BE2C (cell line): ENCODE measurements at regions not wholly inside any gene's neighbourhood (a gene's known extent, or its start where the extent isn't known, plus 50 kb on each side); places are given as distances from the start of the nearest gene placed in this dataset.

Experiments used
- DNase-seq: peaks from one replicate; pipeline ENCODE4 v3.0.0-alpha.2; 2020
- H3K27me3 ChIP-seq: fragments of 250-450 bp; sonication (Bioruptor Pico); 2 replicates; pipeline ENCODE4 v1.5.1; 2020; ENCODE audit warnings: mild to moderate bottlenecking
- H3K36me3 ChIP-seq: fragments of 250-450 bp; sonication (Bioruptor Pico); 2 replicates; pipeline ENCODE4 v1.5.1; 2020; ENCODE audit warnings: mild to moderate bottlenecking
- H3K4me1 ChIP-seq: fragments of 250-450 bp; sonication (Bioruptor Pico); 2 replicates; pipeline ENCODE4 v1.5.1; 2020
- H3K4me3 ChIP-seq: 2 replicates; pipeline ENCODE4 v1.5.1; 2011; ENCODE audit warnings: low read depth, low read length
- H3K9me3 ChIP-seq: fragments of 250-450 bp; sonication (Bioruptor Pico); 2 replicates; pipeline ENCODE4 v1.5.1; 2020
- TF ChIP-seq, protein P1 (sequence below): IDR thresholded peaks from 2 replicates; pipeline ENCODE4 v1.5.1; 2012; ENCODE audit warnings: mild to moderate bottlenecking, low read depth, low read length

DNA sequence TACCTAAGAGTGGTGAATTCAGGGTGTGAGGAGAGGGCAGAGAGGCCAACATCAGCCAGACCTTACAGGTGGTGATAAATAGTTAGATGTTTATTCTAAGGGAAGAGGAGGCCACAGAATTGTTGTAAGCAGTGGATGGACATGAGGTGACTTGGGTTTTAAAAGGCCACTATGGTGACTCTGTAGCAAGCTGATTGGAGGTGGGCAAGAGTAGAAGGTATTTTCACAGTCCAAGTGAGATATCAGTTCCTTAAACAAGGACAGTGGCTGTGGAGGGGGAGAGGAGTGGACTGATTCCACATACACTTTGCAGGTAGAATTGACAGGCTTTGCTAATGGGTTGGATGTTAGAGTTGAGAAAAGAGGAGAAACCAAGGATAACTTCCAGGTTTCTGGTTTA, 60.8 kb upstream of the CLDN14 start:
- Histone ChIP-seq H3K4me1 (no peaks in the 10 kb centered on the region), H3K36me3 (no peaks in the 10 kb centered on the region), H3K27me3 (peaks cover 20% of the 10 kb centered on the region), H3K4me3 (no peak overlapping the region), H3K9me3 (no peaks in the 10 kb centered on the region)
- TF ChIP-seq, protein P1, sequence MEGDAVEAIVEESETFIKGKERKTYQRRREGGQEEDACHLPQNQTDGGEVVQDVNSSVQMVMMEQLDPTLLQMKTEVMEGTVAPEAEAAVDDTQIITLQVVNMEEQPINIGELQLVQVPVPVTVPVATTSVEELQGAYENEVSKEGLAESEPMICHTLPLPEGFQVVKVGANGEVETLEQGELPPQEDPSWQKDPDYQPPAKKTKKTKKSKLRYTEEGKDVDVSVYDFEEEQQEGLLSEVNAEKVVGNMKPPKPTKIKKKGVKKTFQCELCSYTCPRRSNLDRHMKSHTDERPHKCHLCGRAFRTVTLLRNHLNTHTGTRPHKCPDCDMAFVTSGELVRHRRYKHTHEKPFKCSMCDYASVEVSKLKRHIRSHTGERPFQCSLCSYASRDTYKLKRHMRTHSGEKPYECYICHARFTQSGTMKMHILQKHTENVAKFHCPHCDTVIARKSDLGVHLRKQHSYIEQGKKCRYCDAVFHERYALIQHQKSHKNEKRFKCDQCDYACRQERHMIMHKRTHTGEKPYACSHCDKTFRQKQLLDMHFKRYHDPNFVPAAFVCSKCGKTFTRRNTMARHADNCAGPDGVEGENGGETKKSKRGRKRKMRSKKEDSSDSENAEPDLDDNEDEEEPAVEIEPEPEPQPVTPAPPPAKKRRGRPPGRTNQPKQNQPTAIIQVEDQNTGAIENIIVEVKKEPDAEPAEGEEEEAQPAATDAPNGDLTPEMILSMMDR = no peak
- DNase-seq = no peak

DNA sequence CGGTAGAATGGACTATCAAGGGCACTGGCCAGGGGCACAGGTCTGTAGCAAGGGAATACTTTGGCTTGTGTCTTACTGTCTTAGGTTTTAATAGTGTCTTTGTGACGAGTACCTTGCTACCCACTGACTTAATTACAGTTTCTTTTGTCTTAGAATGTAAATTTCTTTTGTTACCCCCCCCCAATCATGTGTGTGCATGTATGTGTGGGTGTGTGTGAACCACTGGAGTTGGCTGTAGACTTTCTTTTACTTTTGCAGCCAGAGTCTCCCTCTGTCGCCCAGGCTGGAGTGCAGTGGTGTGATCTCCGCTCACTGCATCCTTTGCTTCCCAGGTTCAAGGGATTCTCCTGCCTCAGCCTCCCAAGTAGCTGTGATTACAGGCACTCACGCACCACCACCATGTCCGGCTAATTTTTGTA, 61.8 kb upstream of the CLDN14 start:
- no peak for DNase-seq
- Histone ChIP-seq H3K27me3 (peaks cover 20% of the 10 kb centered on the region), H3K36me3 (no peaks in the 10 kb centered on the region), H3K9me3 (no peaks in the 10 kb centered on the region), H3K4me1 (no peaks in the 10 kb centered on the region), H3K4me3 (no peak overlapping the region)
- TF ChIP-seq, protein P1 = no peak

DNA sequence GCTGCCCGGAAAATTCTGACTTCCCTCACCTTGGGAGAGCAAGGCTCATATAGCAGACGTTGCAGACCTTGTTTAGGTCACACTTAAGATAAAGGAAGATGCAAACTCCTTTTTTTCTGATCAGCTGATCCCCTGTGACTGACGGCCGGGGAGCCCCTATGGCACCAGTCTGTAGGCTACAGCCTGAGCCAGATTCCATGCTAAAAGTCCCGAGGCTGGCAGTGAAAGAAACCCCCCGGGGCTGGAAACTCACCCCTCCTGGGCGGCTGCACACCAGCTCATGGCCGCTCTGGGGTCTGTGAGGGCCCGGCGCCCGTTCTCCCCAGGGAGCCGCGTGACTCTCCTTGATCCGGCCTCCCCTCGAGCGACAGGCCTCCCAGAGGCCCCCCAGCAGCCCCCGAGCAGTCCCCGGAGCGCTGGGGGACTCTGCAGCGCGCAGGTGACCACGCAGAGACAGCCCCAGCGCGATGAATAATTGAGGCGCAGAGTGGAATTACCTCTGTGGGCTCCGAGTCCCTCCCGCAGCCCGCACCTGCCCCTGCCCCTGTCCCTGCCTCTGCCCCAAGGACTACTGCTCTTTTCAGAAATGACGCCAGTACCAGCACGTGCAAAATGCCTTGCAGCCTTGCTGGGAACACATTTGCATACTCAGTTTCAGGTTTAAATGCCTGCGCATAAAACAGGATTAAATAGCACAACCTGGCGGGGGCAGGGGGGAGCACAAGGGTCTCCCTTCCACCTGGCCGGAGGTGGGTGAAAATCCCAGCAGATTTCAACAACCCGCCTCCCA, 62.6 kb upstream of the CLDN14 start:
- Histone ChIP-seq H3K36me3 (no peaks in the 10 kb centered on the region), H3K4me1 (no peaks in the 10 kb centered on the region), H3K9me3 (no peaks in the 10 kb centered on the region), H3K4me3 (no peak overlapping the region), H3K27me3 (peaks cover 20% of the 10 kb centered on the region)
- no peak for DNase-seq
- TF ChIP-seq, protein P1 = 0 out of 2 replicates have a peak, but pooled peaks have one; percentile 6

DNA sequence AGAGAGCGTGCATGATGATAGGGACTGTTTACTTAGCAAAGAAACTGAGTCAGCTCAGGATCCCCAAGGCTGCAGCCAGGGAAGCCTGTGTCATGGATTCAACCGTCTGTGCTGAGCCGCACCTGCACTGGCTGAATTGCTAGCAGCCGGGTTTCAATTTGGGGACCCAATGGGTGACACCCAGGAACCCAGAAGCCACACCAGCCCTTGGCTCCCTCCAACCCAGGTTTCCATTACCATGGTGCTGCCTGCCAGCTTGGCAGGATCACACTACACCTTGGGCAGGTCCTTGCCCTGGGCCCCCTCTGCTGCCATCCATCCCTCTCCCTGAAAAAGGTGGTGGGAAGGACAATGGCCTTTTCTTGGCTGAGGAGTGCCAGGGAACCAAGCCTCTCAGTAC, 64.0 kb upstream of the CLDN14 start:
- H3K4me3 ChIP-seq = no peak overlapping the region
- peaks cover 20% of the 10 kb centered on the region for H3K27me3 ChIP-seq
- H3K36me3 ChIP-seq = no peaks in the 10 kb centered on the region
- no peak for DNase-seq
- H3K9me3 ChIP-seq = no peaks in the 10 kb centered on the region
- H3K4me1 ChIP-seq = no peaks in the 10 kb centered on the region
- TF ChIP-seq, protein P1 = no peak

DNA sequence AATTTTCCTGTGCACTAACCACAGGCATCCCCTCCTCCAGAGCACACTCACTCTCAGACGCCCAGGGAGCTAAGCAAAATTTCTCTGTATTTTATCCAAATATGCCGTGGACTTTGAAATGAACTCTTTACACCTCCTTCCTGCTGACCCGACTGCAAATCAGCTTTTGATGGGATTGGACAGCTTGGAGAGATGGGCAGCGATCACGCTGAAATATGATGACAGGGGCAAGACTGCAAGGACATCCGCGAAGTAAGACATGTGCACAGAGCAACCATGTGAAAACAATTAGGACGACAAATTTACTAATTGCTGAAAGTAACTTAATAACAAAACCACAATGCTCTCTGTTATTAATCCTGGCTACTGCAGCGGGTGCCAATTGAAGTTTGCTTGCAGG, 64.6 kb upstream of the CLDN14 start:
- Histone ChIP-seq H3K36me3 (no peaks in the 10 kb centered on the region), H3K4me1 (no peaks in the 10 kb centered on the region), H3K27me3 (peaks cover 22% of the 10 kb centered on the region), H3K4me3 (no peak overlapping the region), H3K9me3 (no peaks in the 10 kb centered on the region)
- no peak for DNase-seq
- TF ChIP-seq, protein P1 = no peak

DNA sequence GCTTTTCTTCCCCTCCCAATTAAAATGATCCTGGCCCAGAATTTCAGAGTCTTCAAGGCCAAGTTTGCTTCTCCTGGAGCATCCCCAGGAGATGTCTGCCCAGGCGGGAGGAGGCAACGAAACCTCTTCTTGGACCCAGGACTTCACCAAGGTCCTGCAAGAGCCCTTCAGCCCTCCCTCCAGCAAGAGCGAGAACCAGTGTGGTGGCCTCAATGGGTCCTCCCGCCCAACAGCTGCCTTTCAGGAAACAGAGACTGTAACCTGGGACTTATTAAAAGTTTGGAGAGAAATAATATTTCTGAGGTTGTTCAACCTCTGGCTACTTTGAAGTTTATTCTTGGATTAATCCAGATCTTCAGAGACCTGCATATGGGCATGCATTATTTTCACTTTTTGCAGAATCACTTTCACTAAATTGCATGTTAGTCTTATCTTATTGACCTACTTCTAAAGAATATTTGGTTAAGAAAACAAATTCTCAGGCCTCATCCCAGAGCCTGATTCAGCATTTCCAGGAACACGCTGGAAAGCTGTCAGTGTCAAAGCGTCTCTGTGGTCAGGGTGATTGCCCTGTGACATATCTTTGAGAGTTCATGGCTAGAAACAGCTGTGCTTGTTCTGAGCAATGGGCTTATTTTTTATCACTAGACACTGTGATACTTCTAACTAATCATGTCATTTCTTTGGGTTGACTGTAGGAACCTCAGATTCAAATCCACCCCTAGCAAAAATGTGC, 66.0 kb upstream of the CLDN14 start:
- TF ChIP-seq, protein P1 = no peak
- no peak for DNase-seq
- Histone ChIP-seq H3K36me3 (no peaks in the 10 kb centered on the region), H3K4me1 (no peaks in the 10 kb centered on the region), H3K4me3 (no peak overlapping the region), H3K27me3 (peaks cover 36% of the 10 kb centered on the region), H3K9me3 (no peaks in the 10 kb centered on the region)
